ENCODE measurements at regions not wholly inside any gene's neighbourhood (a gene's known extent, or its start where the extent isn't known, plus 50 kb on each side); places are given as distances from the start of the nearest gene placed in this dataset.

DNA sequence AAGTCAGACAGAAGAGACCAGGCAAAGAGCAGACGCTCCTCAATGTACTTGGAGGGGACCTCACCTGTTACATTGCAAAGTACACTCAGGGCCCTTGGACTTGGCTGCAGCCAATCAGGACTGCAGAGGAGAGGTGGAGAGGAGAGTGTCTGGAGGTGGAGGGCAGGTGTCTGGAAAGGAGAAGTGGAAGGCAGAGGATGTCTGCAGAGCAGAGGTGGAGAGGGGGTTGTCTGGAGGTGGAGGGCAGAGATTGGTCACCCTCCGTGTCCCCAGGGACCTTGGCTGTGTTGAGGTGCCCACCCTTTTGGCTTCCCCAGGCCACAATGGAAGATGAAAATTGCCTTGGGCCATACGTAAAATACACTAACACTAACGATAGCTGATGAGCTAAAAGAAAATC, 241.3 kb upstream of the IRX2 start:
- in situ Hi-C loops (cut with HindIII; ENCODE audit: low pct_unique_long_range_greater_than_20kb, low sequenced_read_pairs): no loop called here
- POLR2A ChIA-PET: no interaction called here
- no peaks in the 10 kb centered on the region for H3K4me1 ChIP-seq (ENCODE audit: control insufficient read depth, insufficient read depth, low read length)
- no TSS peak for BruUV-seq (replicated peaks)
- CTCF ChIA-PET: no interaction called here
- H3K27ac ChIP-seq (ENCODE audit: low read length): no peak overlapping the region
- H3K27me3 ChIP-seq (ENCODE audit: control insufficient read depth, insufficient read depth, low read length): no peaks in the 10 kb centered on the region
- no peaks in the 10 kb centered on the region for H3K9me3 ChIP-seq (ENCODE audit: control insufficient read depth, insufficient read depth, low read depth, low read length)
- DNase-seq (ENCODE audit: low read depth, low spot score) (no peak), ATAC-seq (no peak)
- intact Hi-C loops (cut with micrococcal nuclease; ENCODE audit: unreplicated experiment): no loop called here
- no peaks in the 10 kb centered on the region for H3K36me3 ChIP-seq (ENCODE audit: control insufficient read depth, insufficient read depth, low read length)
- TF ChIP-seq, protein P1, sequence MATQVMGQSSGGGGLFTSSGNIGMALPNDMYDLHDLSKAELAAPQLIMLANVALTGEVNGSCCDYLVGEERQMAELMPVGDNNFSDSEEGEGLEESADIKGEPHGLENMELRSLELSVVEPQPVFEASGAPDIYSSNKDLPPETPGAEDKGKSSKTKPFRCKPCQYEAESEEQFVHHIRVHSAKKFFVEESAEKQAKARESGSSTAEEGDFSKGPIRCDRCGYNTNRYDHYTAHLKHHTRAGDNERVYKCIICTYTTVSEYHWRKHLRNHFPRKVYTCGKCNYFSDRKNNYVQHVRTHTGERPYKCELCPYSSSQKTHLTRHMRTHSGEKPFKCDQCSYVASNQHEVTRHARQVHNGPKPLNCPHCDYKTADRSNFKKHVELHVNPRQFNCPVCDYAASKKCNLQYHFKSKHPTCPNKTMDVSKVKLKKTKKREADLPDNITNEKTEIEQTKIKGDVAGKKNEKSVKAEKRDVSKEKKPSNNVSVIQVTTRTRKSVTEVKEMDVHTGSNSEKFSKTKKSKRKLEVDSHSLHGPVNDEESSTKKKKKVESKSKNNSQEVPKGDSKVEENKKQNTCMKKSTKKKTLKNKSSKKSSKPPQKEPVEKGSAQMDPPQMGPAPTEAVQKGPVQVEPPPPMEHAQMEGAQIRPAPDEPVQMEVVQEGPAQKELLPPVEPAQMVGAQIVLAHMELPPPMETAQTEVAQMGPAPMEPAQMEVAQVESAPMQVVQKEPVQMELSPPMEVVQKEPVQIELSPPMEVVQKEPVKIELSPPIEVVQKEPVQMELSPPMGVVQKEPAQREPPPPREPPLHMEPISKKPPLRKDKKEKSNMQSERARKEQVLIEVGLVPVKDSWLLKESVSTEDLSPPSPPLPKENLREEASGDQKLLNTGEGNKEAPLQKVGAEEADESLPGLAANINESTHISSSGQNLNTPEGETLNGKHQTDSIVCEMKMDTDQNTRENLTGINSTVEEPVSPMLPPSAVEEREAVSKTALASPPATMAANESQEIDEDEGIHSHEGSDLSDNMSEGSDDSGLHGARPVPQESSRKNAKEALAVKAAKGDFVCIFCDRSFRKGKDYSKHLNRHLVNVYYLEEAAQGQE (IDR thresholded peaks at IDR 0.05; ENCODE audit: insufficient read depth in 1 of 2, low read depth in 2 of 2, low read length in 1 of 2): no peak
- TF ChIP-seq, protein P2, sequence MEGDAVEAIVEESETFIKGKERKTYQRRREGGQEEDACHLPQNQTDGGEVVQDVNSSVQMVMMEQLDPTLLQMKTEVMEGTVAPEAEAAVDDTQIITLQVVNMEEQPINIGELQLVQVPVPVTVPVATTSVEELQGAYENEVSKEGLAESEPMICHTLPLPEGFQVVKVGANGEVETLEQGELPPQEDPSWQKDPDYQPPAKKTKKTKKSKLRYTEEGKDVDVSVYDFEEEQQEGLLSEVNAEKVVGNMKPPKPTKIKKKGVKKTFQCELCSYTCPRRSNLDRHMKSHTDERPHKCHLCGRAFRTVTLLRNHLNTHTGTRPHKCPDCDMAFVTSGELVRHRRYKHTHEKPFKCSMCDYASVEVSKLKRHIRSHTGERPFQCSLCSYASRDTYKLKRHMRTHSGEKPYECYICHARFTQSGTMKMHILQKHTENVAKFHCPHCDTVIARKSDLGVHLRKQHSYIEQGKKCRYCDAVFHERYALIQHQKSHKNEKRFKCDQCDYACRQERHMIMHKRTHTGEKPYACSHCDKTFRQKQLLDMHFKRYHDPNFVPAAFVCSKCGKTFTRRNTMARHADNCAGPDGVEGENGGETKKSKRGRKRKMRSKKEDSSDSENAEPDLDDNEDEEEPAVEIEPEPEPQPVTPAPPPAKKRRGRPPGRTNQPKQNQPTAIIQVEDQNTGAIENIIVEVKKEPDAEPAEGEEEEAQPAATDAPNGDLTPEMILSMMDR (IDR thresholded peaks at IDR 0.05): no peak
- no peak for TF ChIP-seq POLR2AphosphoS5 (IDR thresholded peaks at IDR 0.05; ENCODE audit: low read depth, low read length)
- H3K4me3 ChIP-seq (ENCODE audit: low read depth in 2 of 2, low read length in 2 of 2): no peak overlapping the region

GRCh38 chr5:2991884-2992283, 240.4 kb upstream of the IRX2 start:
- TF ChIP-seq TCF7L2 (IDR thresholded peaks at IDR 0.05; ENCODE audit: low read depth, low read length) (no peak), SIN3A (IDR thresholded peaks at IDR 0.05; ENCODE audit: borderline replicate concordance, insufficient read depth, low read depth, low read length) (no peak), POLR2AphosphoS5 (IDR thresholded peaks at IDR 0.05; ENCODE audit: low read depth, low read length) (no peak)
- TF ChIP-seq, protein P2 (IDR thresholded peaks at IDR 0.05): no peak
- TF ChIP-seq, protein P1 (IDR thresholded peaks at IDR 0.05; ENCODE audit: insufficient read depth in 1 of 2, low read depth in 2 of 2, low read length in 1 of 2): no peak
- ChIA-PET CTCF (no interaction called here), POLR2A (no interaction called here)
- H3K36me3 ChIP-seq (ENCODE audit: control insufficient read depth, insufficient read depth, low read length): no peaks in the 10 kb centered on the region
- H3K4me1 ChIP-seq (ENCODE audit: control insufficient read depth, insufficient read depth, low read length): no peaks in the 10 kb centered on the region
- no peak for DNase-seq (ENCODE audit: low read depth, low spot score)
- no peak overlapping the region for H3K4me3 ChIP-seq (ENCODE audit: low read depth in 2 of 2, low read length in 2 of 2)
- no peaks in the 10 kb centered on the region; the same call in 1 of the 2 replicates for H3K9me3 ChIP-seq (ENCODE audit: control insufficient read depth, insufficient read depth, low read depth, low read length)
- in situ Hi-C loops (cut with HindIII; ENCODE audit: low pct_unique_long_range_greater_than_20kb, low sequenced_read_pairs): no loop called here
- H3K27ac ChIP-seq (ENCODE audit: low read length): no peak overlapping the region
- no TSS peak for BruUV-seq (replicated peaks)
- H3K27me3 ChIP-seq (ENCODE audit: control insufficient read depth, insufficient read depth, low read length): no peaks in the 10 kb centered on the region
- intact Hi-C loops (cut with micrococcal nuclease; ENCODE audit: unreplicated experiment): no loop called here
- no peak for ATAC-seq

All from Panc1 (cell line).